Esophagus mucosa (tissue), 1 donor: ENCODE measurements at regions not wholly inside any gene's neighbourhood (a gene's known extent, or its start where the extent isn't known, plus 50 kb on each side); places are given as distances from the start of the nearest gene placed in this dataset.
"Not testable (repeated sequence)": the region's sequence is repeated elsewhere in the genome, so short reads cannot be mapped to it uniquely, and the experiment has no call there.

ENCODE experiments used
- ATAC-seq: fragments of 200-7000 bp; cut with Tn5 transposase; one replicate; pipeline ENCODE4 v1.9.1; 2020
- donor health status: DM: yes; HTN: yes; CAD: no.

GRCh38 chr3:73848173-73848906 lies 223.6 kb upstream of the PDZRN3 start:
- ATAC-seq, result no peak

DNA sequence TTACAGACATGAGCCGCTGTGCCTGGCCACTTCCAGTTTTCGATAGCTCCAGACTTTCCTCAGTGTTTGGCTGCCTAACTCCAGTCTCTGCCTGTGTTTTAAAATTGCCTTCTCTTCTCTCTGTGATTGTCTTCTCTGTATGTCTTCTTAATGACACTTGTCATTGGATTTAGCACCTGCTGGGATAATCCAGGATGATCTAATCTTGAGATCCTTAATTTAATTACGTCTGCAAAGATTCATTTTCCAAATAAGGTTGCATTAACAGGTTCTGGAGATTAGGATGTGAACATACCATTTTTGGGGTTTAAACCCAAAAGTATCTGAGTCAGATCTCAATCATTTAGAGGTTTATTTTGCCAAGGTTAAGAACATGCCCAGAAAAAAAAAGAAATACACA lies 222.2 kb upstream of the PDZRN3 start:
- ATAC-seq, result no peak

- ATAC-seq, result no peak
Measured at GRCh38 chr3:73839032-73839431, 214.3 kb upstream of the PDZRN3 start.

- no peak for ATAC-seq
Measured at GRCh38 chr3:73835945-73836344, 211.2 kb upstream of the PDZRN3 start.

- no peak for ATAC-seq
Measured at GRCh38 chr3:73832426-73832825, 207.7 kb upstream of the PDZRN3 start.

DNA sequence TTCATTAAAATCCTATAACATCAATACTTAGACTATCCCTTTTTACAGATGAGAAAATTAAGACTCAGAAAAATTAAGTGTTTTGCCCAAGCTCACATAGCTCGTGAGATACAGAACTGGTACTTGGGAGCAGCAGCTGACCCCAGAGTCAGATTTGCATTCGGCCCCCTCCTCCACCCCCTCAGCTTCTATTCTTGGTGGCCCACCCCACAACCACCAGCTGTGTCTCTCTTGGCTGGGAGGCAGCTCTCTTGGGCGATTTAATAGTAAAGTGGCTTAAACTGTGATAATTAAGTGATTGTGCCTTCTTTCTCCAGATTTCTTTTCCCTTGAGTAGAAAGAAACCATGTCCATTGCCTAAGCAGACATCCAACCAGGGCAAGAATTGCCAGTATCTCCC lies 203.6 kb upstream of the PDZRN3 start:
- ATAC-seq, result no peak

- no peak for ATAC-seq
Measured at GRCh38 chr3:73827725-73828211, 203.0 kb upstream of the PDZRN3 start.

DNA sequence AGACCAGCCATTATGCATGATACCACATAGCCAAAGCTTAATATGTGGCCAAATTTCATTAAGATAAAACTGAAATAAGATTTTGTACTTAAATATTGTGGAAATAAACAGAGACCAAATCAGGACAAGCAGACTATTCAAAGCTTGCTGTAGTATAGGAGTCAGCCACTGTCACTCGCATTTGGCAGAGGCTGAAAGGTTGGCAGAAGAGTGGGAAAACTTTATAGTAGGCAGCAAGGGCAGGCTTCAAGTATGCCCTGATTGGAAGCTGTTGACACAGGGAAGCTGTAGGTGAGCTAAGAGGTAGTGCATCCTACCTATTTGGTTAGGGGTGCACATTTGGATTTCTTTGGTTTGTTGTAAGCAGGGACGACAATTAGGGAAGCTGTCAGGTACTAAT lies 202.5 kb upstream of the PDZRN3 start:
- ATAC-seq, result no peak

- not testable (repeated sequence) for ATAC-seq
Measured at GRCh38 chr3:73820896-73821295, 196.2 kb upstream of the PDZRN3 start.

GRCh38 chr3:73820431-73820830 lies 195.7 kb upstream of the PDZRN3 start:
- no peak for ATAC-seq

DNA sequence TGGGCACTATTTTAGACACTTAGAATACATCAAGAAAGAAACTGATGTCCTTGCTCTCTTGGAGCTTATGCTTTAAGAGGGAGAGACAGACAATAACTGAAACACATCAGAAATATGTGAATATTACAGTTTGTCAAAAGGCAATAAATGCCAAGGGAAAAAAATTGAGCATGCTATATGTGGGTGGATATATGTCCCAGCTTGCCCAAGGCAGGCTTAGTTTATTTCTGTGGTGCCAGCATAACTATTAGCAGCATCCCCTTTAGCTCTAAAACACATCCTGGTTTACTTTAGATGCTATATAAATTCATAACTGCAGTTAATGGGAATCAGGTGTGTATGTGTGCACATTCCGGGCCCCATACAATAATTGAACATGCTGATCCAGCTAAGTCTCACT lies 191.2 kb upstream of the PDZRN3 start:
- ATAC-seq, result peak; percentile 29

DNA sequence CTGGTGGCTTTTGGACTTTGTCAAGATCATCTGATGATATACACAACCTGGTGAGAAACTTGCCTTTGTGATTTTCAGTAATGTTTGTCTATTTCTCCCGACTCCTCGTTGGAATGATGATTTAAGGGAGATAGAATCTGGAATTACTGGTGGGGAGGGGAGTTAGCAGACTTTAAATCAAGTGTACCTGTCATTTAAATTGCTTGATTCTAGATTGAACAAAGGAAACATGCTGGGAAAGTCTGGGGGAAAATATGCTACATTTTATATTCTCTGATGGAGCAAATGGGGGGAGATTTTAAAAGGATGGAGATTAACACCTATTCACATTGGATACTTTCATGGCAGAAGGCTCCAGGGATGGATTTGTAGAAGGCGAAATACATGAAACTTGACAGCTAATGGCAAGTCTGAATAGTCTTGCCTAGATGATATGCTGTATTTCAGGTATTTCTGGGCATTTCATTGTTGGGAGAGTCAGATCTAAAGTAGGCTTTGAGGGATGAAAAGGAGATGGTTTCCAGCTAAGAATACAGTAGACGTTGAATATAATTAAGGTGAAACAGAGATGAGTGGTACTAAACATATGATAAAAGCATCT lies 189.1 kb upstream of the PDZRN3 start:
- no peak for ATAC-seq

DNA sequence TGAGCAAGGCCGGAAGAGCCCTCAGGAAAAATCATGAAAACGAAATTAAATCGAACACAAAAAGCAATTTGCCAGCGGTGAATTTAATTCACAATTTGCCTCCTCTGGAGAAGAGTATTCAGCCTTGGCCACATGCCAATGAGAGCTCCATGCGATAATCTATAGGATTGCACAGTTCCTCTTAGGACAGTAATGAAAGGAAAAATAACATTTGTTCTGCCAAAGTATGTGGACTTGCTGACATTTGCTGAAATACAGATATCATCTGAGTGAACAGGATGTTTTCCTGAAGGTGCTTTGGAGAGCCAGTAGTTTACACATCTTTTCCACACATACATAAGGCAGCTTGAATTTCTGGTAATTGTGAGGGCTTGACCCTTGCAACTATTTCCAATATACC lies 188.6 kb upstream of the PDZRN3 start:
- ATAC-seq, result no peak

GRCh38 chr3:73812054-73812453 lies 187.3 kb upstream of the PDZRN3 start:
- ATAC-seq, result no peak

DNA sequence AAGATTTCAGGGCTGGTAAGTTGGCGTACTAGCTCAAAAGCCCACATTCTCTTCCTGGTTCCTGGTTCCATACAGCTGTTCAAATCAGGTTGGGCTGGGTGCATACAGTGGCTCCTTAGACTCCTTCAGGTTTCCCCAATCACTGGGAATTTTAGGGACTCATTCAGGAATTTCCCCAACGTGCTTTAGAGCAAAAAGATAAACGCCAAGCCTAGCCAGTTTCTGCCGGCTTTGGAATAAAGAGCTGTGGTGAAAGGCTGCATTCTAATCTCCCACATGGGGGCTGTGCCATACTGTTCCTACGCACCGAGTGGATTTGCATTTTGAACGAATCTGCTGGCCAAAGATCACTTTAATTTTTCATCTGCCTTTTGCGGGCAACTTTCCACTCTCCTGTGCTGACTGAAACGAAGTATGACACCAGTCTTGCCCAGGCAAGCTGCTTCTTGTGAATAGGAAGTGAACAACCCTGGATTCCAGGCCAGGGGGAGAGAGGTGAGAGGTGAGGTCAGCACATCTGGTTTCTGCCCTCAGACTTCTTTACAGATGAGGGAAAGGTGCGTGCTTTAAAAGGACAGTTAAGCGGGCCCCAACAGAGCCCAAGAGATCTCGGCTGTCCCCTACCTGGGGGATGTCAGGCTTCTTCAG lies 184.2 kb upstream of the PDZRN3 start:
- peak; percentile 88 for ATAC-seq

GRCh38 chr3:73805435-73805834 lies 180.7 kb upstream of the PDZRN3 start:
- no peak for ATAC-seq

- no peak for ATAC-seq
Measured at GRCh38 chr3:73804204-73804603, 179.5 kb upstream of the PDZRN3 start.

DNA sequence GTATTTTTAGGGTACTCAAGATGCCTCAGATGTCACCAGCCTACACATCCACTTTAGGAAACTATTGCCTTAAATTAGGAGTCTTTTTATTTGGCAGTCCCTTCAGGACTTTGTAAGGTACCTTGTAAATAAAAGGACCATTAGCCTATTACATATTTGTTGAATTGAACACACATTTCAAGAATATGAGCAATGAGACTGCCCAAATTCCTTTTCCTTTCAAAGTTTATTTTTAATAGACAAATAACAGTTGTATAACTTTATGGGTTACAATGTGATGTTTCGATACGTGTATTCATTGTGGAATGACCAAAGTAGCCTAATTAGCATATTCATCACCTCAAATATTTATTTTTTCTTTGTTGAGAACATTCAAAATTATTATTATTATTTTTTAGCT lies 176.7 kb upstream of the PDZRN3 start:
- ATAC-seq, result no peak

DNA sequence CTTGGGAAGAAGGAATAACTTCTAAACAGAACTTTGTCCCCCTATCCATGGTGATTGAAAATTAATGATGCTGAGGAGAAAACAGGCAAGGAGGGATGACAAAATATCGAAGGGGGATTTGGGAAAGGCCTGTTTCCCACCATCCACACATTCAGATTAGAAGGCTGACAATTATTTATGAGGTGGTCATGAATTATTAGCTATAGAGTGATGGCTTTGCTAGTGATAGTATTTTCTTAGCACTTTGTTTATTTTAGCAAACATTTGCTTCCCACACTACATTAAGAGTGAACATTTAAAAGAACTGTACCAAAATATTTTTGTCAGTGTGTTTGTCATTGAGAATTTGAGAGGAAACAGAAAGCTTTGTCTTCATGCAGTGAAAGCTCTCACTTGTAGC lies 172.6 kb upstream of the PDZRN3 start:
- no peak for ATAC-seq

- no peak for ATAC-seq
Measured at GRCh38 chr3:73796382-73796781, 171.6 kb upstream of the PDZRN3 start.

GRCh38 chr3:73791356-73791755 lies 166.6 kb upstream of the PDZRN3 start:
- ATAC-seq, result no peak

DNA sequence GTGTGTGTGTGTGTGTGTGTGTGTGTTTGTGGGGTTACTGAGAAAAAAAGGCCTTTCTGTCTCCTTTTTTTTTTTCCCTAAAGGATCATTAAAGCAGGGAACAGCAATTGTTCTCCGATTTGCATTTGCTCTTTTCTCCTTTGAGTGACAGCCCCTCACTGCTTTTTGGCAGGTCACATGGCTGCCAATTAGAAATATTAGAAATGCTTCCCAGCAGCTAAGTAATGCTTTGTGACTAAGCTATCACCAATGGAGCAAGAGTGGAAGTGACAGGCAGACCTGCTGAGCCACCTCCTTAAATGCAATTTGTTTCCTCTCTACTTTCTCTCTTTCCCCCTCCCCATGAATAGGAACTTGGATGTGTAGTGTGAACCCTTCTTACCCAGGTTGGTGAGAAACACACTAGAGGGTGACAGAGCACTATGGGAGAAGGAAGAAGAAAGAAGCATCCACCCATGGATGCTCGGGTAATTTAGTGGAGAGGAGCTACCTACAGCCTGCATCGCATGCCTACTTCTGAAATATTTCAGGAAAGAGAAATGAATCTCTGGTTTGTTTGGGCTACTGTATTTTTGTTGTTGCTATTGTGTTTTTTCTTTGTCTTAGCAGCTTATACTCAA lies 165.2 kb upstream of the PDZRN3 start:
- ATAC-seq, result no peak

DNA sequence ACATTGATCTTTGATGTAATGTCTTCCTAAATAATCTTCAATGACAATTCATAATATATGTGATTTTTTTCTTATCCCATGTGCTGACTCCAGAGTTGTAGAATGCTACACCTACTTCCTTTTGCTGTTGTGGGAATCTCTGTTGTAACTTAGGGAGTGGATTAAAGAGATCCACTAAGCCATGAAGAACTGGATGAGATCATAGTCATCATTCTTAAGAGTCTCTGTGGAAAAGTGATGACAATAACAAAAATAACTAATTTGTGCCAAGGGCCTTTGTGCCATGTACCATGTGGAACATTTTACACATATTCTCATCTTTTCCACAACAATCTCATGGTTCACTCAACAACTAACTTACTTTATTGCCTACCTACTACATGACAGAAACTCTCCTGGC lies 162.9 kb upstream of the PDZRN3 start:
- ATAC-seq, result no peak

DNA sequence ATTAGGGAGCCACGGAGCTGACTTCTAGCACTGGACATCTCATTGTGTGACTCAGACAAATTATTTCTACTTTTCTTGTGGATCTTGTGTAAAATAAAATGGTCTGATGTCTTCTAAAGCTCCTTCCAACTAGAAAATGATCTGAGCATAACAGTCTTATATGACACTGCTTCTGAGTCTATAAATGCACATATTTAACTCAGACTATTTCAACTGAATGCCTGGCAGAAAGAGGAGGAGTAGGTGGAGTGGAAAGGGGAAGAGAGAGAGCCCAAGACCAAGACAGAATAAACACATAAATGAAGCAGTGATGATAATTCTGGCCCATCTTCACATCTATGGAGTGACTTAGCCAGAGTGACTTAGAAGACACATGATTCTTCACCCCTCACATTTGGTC lies 162.3 kb upstream of the PDZRN3 start:
- no peak for ATAC-seq
